Skeletal muscle tissue (tissue), 3 donors: ENCODE measurements at regions not wholly inside any gene's neighbourhood (a gene's known extent, or its start where the extent isn't known, plus 50 kb on each side); places are given as distances from the start of the nearest gene placed in this dataset.
A peak's percentile ranks its signal among the peaks of the same experiment; 100 is the strongest.
"Not testable (repeated sequence)": the region's sequence is repeated elsewhere in the genome, so short reads cannot be mapped to it uniquely, and the experiment has no call there.

Source experiments
- H3K27ac ChIP-seq: one replicate; pipeline ENCODE4 v1.7.0; 2013; ENCODE audit warnings: mild to moderate bottlenecking, low read depth, low read length, inconsistent platforms
- H3K27me3 ChIP-seq, 3 donors: one replicate each; pipeline ENCODE4 v1.7.0; 2013; ENCODE audit warnings: low read length in 3 of 3; ENCODE audit not compliant: control insufficient read depth in 3 of 3, insufficient read depth in 3 of 3
- H3K36me3 ChIP-seq, 3 donors: one replicate each; pipeline ENCODE4 v1.7.0; 2013; ENCODE audit warnings: low read length in 3 of 3; ENCODE audit not compliant: control insufficient read depth in 3 of 3, insufficient read depth in 3 of 3
- H3K4me1 ChIP-seq, 3 donors: one replicate each; pipeline ENCODE4 v1.7.0; 2013; ENCODE audit warnings: low read length in 3 of 3, mild to moderate bottlenecking in 3 of 3; ENCODE audit not compliant: control insufficient read depth in 3 of 3, insufficient read depth in 3 of 3
- H3K4me3 ChIP-seq, 3 donors: one replicate each; pipeline ENCODE4 v1.7.0; 2013; ENCODE audit warnings: low read length in 3 of 3
- H3K9ac ChIP-seq, 3 donors: one replicate each; pipeline ENCODE4 v1.7.0; 2013; ENCODE audit warnings: low read length in 3 of 3, mild to moderate bottlenecking in 3 of 3, moderate library complexity in 2 of 3, low read depth in 1 of 3
- H3K9me3 ChIP-seq, 3 donors: one replicate each; pipeline ENCODE4 v1.7.0; 2013; ENCODE audit warnings: low read length in 3 of 3; ENCODE audit not compliant: control insufficient read depth in 3 of 3
- donor health status: Osteomylitis.

GRCh38 chr12:95385246-95386035, 88.5 kb upstream of the METAP2 start:
- Histone ChIP-seq H3K36me3 (no peaks in the 10 kb centered on the region), H3K27ac (peak overlapping the region; percentile 90), H3K9ac (peak overlapping the region; percentile 69 to 88 (median 84)), H3K4me1 (peaks cover 18 to 19% (median 18%) of the 10 kb centered on the region in 3 donors), H3K4me3 (peak overlapping the region; percentile 68 to 77 (median 70)), H3K9me3 (no peaks in the 10 kb centered on the region), H3K27me3 (no peaks in the 10 kb centered on the region)

GRCh38 chr12:95386051-95386450, 87.9 kb upstream of the METAP2 start:
- H3K27ac ChIP-seq, result peak overlapping the region; percentile 90
- H3K36me3 ChIP-seq, result no peaks in the 10 kb centered on the region
- no peaks in the 10 kb centered on the region for H3K27me3 ChIP-seq
- peak overlapping the region; percentile 69 to 88 (median 84) for H3K9ac ChIP-seq
- H3K4me3 ChIP-seq, result peak overlapping the region in 2 of 3 donors; percentile 68 to 70
- no peaks in the 10 kb centered on the region for H3K9me3 ChIP-seq
- H3K4me1 ChIP-seq, result peaks cover 18 to 19% (median 18%) of the 10 kb centered on the region in 3 donors

- not testable (repeated sequence) for H3K27me3 ChIP-seq
These were observed 85.7 kb upstream of the METAP2 start for GRCh38 chr12:95388260-95388659.

GRCh38 chr12:95390192-95390591, 83.8 kb upstream of the METAP2 start:
- peaks cover 6 to 7% (median 7%) of the 10 kb centered on the region in 3 donors for H3K4me1 ChIP-seq
- H3K9ac ChIP-seq, result no peak overlapping the region
- no peak overlapping the region for H3K4me3 ChIP-seq
- no peaks in the 10 kb centered on the region for H3K36me3 ChIP-seq
- peaks cover 0 to 3% (median 0%) of the 10 kb centered on the region in 3 donors for H3K9me3 ChIP-seq
- H3K27ac ChIP-seq, result no peak overlapping the region
- H3K27me3 ChIP-seq, result no peaks in the 10 kb centered on the region

More at GRCh38 chr12:95388260-95388659, 85.7 kb upstream of the METAP2 start:
- H3K4me3 ChIP-seq, H3K36me3 ChIP-seq, H3K27ac ChIP-seq, H3K9ac ChIP-seq, H3K9me3 ChIP-seq: not testable (repeated sequence)
- peaks cover 18 to 19% (median 18%) of the 10 kb centered on the region in 3 donors for H3K4me1 ChIP-seq

- H3K36me3 ChIP-seq, result no peaks in the 10 kb centered on the region
- peaks cover 0 to 3% (median 0%) of the 10 kb centered on the region in 3 donors for H3K9me3 ChIP-seq
- no peak overlapping the region for H3K27ac ChIP-seq
- peaks cover 0 to 2% (median 0%) of the 10 kb centered on the region in 3 donors for H3K4me1 ChIP-seq
- H3K9ac ChIP-seq, result no peak overlapping the region
- H3K27me3 ChIP-seq, result no peaks in the 10 kb centered on the region
- no peak overlapping the region for H3K4me3 ChIP-seq
These were observed 83.0 kb upstream of the METAP2 start for GRCh38 chr12:95390932-95391331.

- Histone ChIP-seq H3K27me3 (no peaks in the 10 kb centered on the region), H3K9ac (no peak overlapping the region), H3K36me3 (no peaks in the 10 kb centered on the region), H3K9me3 (peaks cover 0 to 3% (median 0%) of the 10 kb centered on the region in 3 donors), H3K27ac (no peak overlapping the region), H3K4me1 (no peaks in the 10 kb centered on the region), H3K4me3 (no peak overlapping the region)
These were observed 80.7 kb upstream of the METAP2 start for GRCh38 chr12:95393191-95393790.

GRCh38 chr12:95395696-95396095, 78.3 kb upstream of the METAP2 start:
- H3K4me3 ChIP-seq, result no peak overlapping the region
- no peak overlapping the region for H3K27ac ChIP-seq
- H3K9me3 ChIP-seq, result peaks cover 0 to 3% (median 0%) of the 10 kb centered on the region in 3 donors
- no peaks in the 10 kb centered on the region for H3K36me3 ChIP-seq
- H3K9ac ChIP-seq, result no peak overlapping the region
- H3K4me1 ChIP-seq, result no peaks in the 10 kb centered on the region
- no peaks in the 10 kb centered on the region for H3K27me3 ChIP-seq

GRCh38 chr12:95396849-95397468, 77.0 kb upstream of the METAP2 start:
- no peak overlapping the region for H3K27ac ChIP-seq
- H3K36me3 ChIP-seq, result no peaks in the 10 kb centered on the region
- H3K9ac ChIP-seq, result no peak overlapping the region
- H3K27me3 ChIP-seq, result no peaks in the 10 kb centered on the region
- H3K4me3 ChIP-seq, result no peak overlapping the region
- peaks cover 0 to 3% (median 0%) of the 10 kb centered on the region in 3 donors for H3K9me3 ChIP-seq
- no peaks in the 10 kb centered on the region for H3K4me1 ChIP-seq

GRCh38 chr12:95397571-95397970, 76.4 kb upstream of the METAP2 start:
- Histone ChIP-seq H3K27ac (no peak overlapping the region), H3K4me3 (no peak overlapping the region), H3K27me3 (no peaks in the 10 kb centered on the region), H3K36me3 (no peaks in the 10 kb centered on the region), H3K4me1 (no peaks in the 10 kb centered on the region), H3K9me3 (peaks cover 0 to 3% (median 0%) of the 10 kb centered on the region in 3 donors), H3K9ac (no peak overlapping the region)

- Histone ChIP-seq H3K9ac (no peak overlapping the region), H3K4me3 (no peak overlapping the region), H3K4me1 (no peaks in the 10 kb centered on the region), H3K36me3 (no peaks in the 10 kb centered on the region), H3K27ac (no peak overlapping the region), H3K27me3 (no peaks in the 10 kb centered on the region), H3K9me3 (no peaks in the 10 kb centered on the region)
These were observed 71.9 kb upstream of the METAP2 start for GRCh38 chr12:95402096-95402495.
